IMR-90 (cell line): ENCODE measurements at regions not wholly inside any gene's neighbourhood (a gene's known extent, or its start where the extent isn't known, plus 50 kb on each side); places are given as distances from the start of the nearest gene placed in this dataset.

Experiments
- ATAC-seq: fragments of 200-7000 bp; cut with Tn5 transposase; 2 replicates; pipeline ENCODE4 v1.9.1; 2020; ENCODE audit warnings: low read depth, mild to moderate bottlenecking, moderate library complexity
- BruUV-seq: library from RNA; stranded (reverse); fragments of 400-500 nt; replicated peaks from 2 replicates; lab custom pipeline; 2021; lab: Mats Ljungman, UMichigan
- CTCF ChIA-PET: fragments of 300-600 bp; formaldehyde crosslinking; extraction: SDS; loops from one replicate; lab custom pipeline; 2021; ENCODE audit warnings: antibody characterized with exemption; lab: Yijun Ruan, JAX
- POLR2A ChIA-PET: fragments of 300-600 bp; sonication (Branson Sonifier 250); formaldehyde crosslinking; loops from one replicate; lab custom pipeline; 2022; ENCODE audit warnings: antibody characterized with exemption; ENCODE audit not compliant: unreplicated experiment; lab: Charles Lee
- DNase-seq: peaks from one replicate; pipeline ENCODE4 v3.0.0; 2013
- H2AFZ ChIP-seq: replicated peaks from 2 replicates; pipeline ENCODE3; 2013; ENCODE audit warnings: low read length, mild to moderate bottlenecking; ENCODE audit not compliant: poor library complexity
- H2AK5ac ChIP-seq: 2 replicates; pipeline ENCODE4 v1.6.1; 2013; ENCODE audit warnings: low read depth, low read length, inconsistent platforms
- H2AK9ac ChIP-seq: replicated peaks from 2 replicates; pipeline ENCODE3; 2013; ENCODE audit warnings: mild to moderate bottlenecking, low read depth, low read length, moderate library complexity; ENCODE audit not compliant: poor library complexity
- H2BK120ac ChIP-seq: 2 replicates; pipeline ENCODE4 v1.6.1; 2013; ENCODE audit warnings: low read depth, low read length, inconsistent platforms
- H2BK15ac ChIP-seq: 3 replicates; pipeline ENCODE4 v1.6.1; 2013; ENCODE audit warnings: low read depth, low read length, inconsistent platforms
- H2BK20ac ChIP-seq: 2 replicates; pipeline ENCODE4 v1.6.1; 2013; ENCODE audit warnings: low read depth, mild to moderate bottlenecking, inconsistent platforms, low read length, moderate library complexity
- H2BK5ac ChIP-seq: 2 replicates; pipeline ENCODE4 v1.6.1; 2013; ENCODE audit warnings: mild to moderate bottlenecking, low read depth, low read length, inconsistent platforms; ENCODE audit not compliant: poor library complexity, severe bottlenecking
- H3K14ac ChIP-seq: replicated peaks from 2 replicates; pipeline ENCODE4 v1.6.1; 2013; ENCODE audit warnings: low read depth, low read length, inconsistent platforms
- H3K18ac ChIP-seq: 2 replicates; pipeline ENCODE4 v1.6.1; 2013; ENCODE audit warnings: low read depth, low read length, control low read depth
- H3K23ac ChIP-seq: 2 replicates; pipeline ENCODE4 v1.6.1; 2013; ENCODE audit warnings: low read depth, low read length, inconsistent platforms
- H3K27ac ChIP-seq: 2 replicates; pipeline ENCODE4 v1.5.1; 2013; ENCODE audit warnings: mild to moderate bottlenecking, control low read depth, low read length; ENCODE audit not compliant: insufficient read depth
- H3K27me3 ChIP-seq: 2 replicates; pipeline ENCODE4 v1.6.1; 2013; ENCODE audit warnings: low read length; ENCODE audit not compliant: control insufficient read depth, insufficient read depth
- H3K36me3 ChIP-seq: 2 replicates; pipeline ENCODE4 v1.6.1; 2013; ENCODE audit warnings: low read length, mixed read lengths; ENCODE audit not compliant: control insufficient read depth, insufficient read depth
- H3K4ac ChIP-seq: 2 replicates; pipeline ENCODE4 v1.6.1; 2013; ENCODE audit warnings: low read depth, low read length, inconsistent platforms
- H3K4me1 ChIP-seq: 2 replicates; pipeline ENCODE4 v1.6.1; 2013; ENCODE audit warnings: low read length, mixed read lengths; ENCODE audit not compliant: control insufficient read depth, insufficient read depth
- H3K4me2 ChIP-seq: 2 replicates; pipeline ENCODE4 v1.6.1; 2013; ENCODE audit warnings: low read depth, mild to moderate bottlenecking, control low read depth, low read length, moderate library complexity
- H3K4me3 ChIP-seq: 2 replicates; pipeline ENCODE4 v1.5.1; 2013; ENCODE audit warnings: low read depth, mild to moderate bottlenecking, control low read depth, low read length, moderate library complexity; ENCODE audit not compliant: insufficient read depth
- H3K56ac ChIP-seq: 2 replicates; pipeline ENCODE4 v1.6.1; 2013; ENCODE audit warnings: low read length, inconsistent platforms; ENCODE audit not compliant: insufficient read depth; ENCODE audit errors: extremely low read depth
- H3K79me1 ChIP-seq, 2 experiments: 2 replicates each; pipeline ENCODE4 v1.6.1; 2013; ENCODE audit warnings: low read length in 2 of 2, inconsistent platforms in 1 of 2, low read depth in 1 of 2
- H3K9ac ChIP-seq: 2 replicates; pipeline ENCODE4 v1.6.1; 2013; ENCODE audit warnings: low read depth, low read length, control low read depth
- H3K9me1 ChIP-seq: 2 replicates; pipeline ENCODE4 v1.6.1; 2013; ENCODE audit warnings: low read length, inconsistent platforms; ENCODE audit not compliant: insufficient read depth
- H3K9me3 ChIP-seq: 2 replicates; pipeline ENCODE4 v1.6.1; 2013; ENCODE audit warnings: low read length; ENCODE audit not compliant: control insufficient read depth, insufficient read depth
- H4K20me1 ChIP-seq: 2 replicates; pipeline ENCODE4 v1.6.1; 2013; ENCODE audit warnings: low read length, inconsistent platforms; ENCODE audit not compliant: insufficient read depth
- H4K5ac ChIP-seq: 2 replicates; pipeline ENCODE4 v1.6.1; 2013; ENCODE audit warnings: mild to moderate bottlenecking, low read depth, low read length, control low read depth
- H4K8ac ChIP-seq, 2 experiments: 2 replicates each; pipeline ENCODE4 v1.6.1; 2013; ENCODE audit warnings: low read depth in 2 of 2, low read length in 2 of 2, control low read depth in 1 of 2, inconsistent platforms in 1 of 2
- H4K91ac ChIP-seq: 2 replicates; pipeline ENCODE4 v1.6.1; 2013; ENCODE audit warnings: low read depth, low read length, inconsistent platforms; ENCODE audit not compliant: insufficient read depth
- BHLHE40 ChIP-seq: fragments of 150-350 bp; IDR thresholded peaks from 2 replicates; pipeline ENCODE4 v1.6.1; 2016; ENCODE audit warnings: mild to moderate bottlenecking, low read depth, low read length
- CEBPB ChIP-seq: IDR thresholded peaks from 2 replicates; pipeline ENCODE4 v1.6.1; 2012; ENCODE audit warnings: low read depth, low read length, improper control_type of control experiment
- CHD1 ChIP-seq: IDR thresholded peaks from 2 replicates; pipeline ENCODE4 v1.6.1; 2012; ENCODE audit warnings: low read depth, low read length, improper control_type of control experiment
- CTCF ChIP-seq: conservative IDR thresholded peaks from 2 replicates; pipeline ENCODE4 v1.5.1; 2012; ENCODE audit warnings: mild to moderate bottlenecking, low read depth, low read length, improper control_type of control experiment
- ELK1 ChIP-seq: fragments of 150-350 bp; IDR thresholded peaks from 2 replicates; pipeline ENCODE4 v1.6.1; 2016; ENCODE audit warnings: low read depth, mild to moderate bottlenecking, low read length, moderate library complexity, borderline replicate concordance
- FOS ChIP-seq: fragments of 150-350 bp; IDR thresholded peaks from 2 replicates; pipeline ENCODE4 v1.6.1; 2016; ENCODE audit warnings: low read depth, low read length
- MAFK ChIP-seq: IDR thresholded peaks from 2 replicates; pipeline ENCODE4 v1.6.1; 2012; ENCODE audit warnings: low read depth, low read length, improper control_type of control experiment
- MAZ ChIP-seq: IDR thresholded peaks from 2 replicates; pipeline ENCODE4 v1.6.1; 2012; ENCODE audit warnings: low read depth, mild to moderate bottlenecking, low read length, improper control_type of control experiment, moderate library complexity, borderline replicate concordance
- MXI1 ChIP-seq: IDR thresholded peaks from 2 replicates; pipeline ENCODE4 v1.6.1; 2012; ENCODE audit warnings: low read depth, mild to moderate bottlenecking, low read length, moderate library complexity, borderline replicate concordance
- NFE2L2 ChIP-seq: fragments of 150-350 bp; IDR thresholded peaks from 2 replicates; pipeline ENCODE4 v1.6.1; 2016; ENCODE audit warnings: low read depth, mild to moderate bottlenecking, low read length
- POLR2A ChIP-seq: IDR thresholded peaks from 2 replicates; pipeline ENCODE4 v1.6.1; 2012; ENCODE audit warnings: mild to moderate bottlenecking, low read depth, low read length
- RAD21 ChIP-seq: IDR thresholded peaks from 2 replicates; pipeline ENCODE4 v1.6.1; 2012; ENCODE audit warnings: low read length, improper control_type of control experiment
- RCOR1 ChIP-seq: IDR thresholded peaks from 2 replicates; pipeline ENCODE4 v1.6.1; 2012; ENCODE audit warnings: mild to moderate bottlenecking, low read length, improper control_type of control experiment; ENCODE audit not compliant: insufficient replicate concordance
- RFX5 ChIP-seq: IDR thresholded peaks from 2 replicates; pipeline ENCODE4 v1.8.0; 2012; ENCODE audit warnings: low read depth, mild to moderate bottlenecking, low read length, moderate library complexity
- SMC3 ChIP-seq: fragments of 150-350 bp; IDR thresholded peaks from 2 replicates; pipeline ENCODE4 v1.6.1; 2016; ENCODE audit warnings: low read depth, mild to moderate bottlenecking, antibody characterized with exemption, low read length, moderate library complexity
- USF2 ChIP-seq: fragments of 150-350 bp; IDR thresholded peaks from 2 replicates; pipeline ENCODE4 v1.6.1; 2017; ENCODE audit warnings: mild to moderate bottlenecking, antibody characterized with exemption, low read length, low read depth
- WGBS, 2 experiments: methylation state at CpG; one replicate each; pipeline versions ENCODE4 v1.1.5 to v1.1.7; 2013; ENCODE audit warnings: missing lambda C conversion rate in 2 of 2; ENCODE audit not compliant: insufficient read length in 1 of 2; ENCODE audit errors: extremely low coverage in 2 of 2; 5-methylcytosine and 5-hydroxymethylcytosine counted together
- dilution Hi-C: fragments of 300-500 bp; cut with HindIII; formaldehyde crosslinking; loops from one replicate; pipeline ENCODE4 v1.14.3; 2018; ENCODE audit warnings: low sequenced_read_pairs; ENCODE audit not compliant: unreplicated experiment
- in situ Hi-C: fragments of 300-500 bp; cut with MboI; formaldehyde crosslinking; loops from 3 replicates; pipeline ENCODE4 v1.14.3; 2019; ENCODE audit warnings: low sequenced_read_pairs, inconsistent platforms, mixed read lengths
- intact Hi-C: fragments of 100-400 bp; cut with micrococcal nuclease; formaldehyde crosslinking; loops from 2 replicates; pipeline ENCODE4 v1.10.0; 2022

- Histone ChIP-seq H2AK5ac (no peak overlapping the region), H4K91ac (no peak overlapping the region), H3K9me3 (no peaks in the 10 kb centered on the region), H3K4me2 (no peak overlapping the region), H3K18ac (no peak overlapping the region), H3K27ac (no peak overlapping the region), H4K5ac (no peak overlapping the region), H3K4me3 (no peak overlapping the region), H3K36me3 (no peaks in the 10 kb centered on the region), H3K14ac (no peak overlapping the region), H3K9ac (no peak overlapping the region), H2BK120ac (no peak overlapping the region), H3K9me1 (peaks cover 5% of the 10 kb centered on the region), H3K56ac (no peak overlapping the region), H2BK15ac (no peak overlapping the region), H2AK9ac (no peak overlapping the region), H2AFZ (no peak overlapping the region), H2BK5ac (no peak overlapping the region), H2BK20ac (no peak overlapping the region), H3K4ac (no peak overlapping the region), H4K8ac (no peak overlapping the region), H3K4me1 (no peaks in the 10 kb centered on the region; the same call in 1 of the 2 replicates), H3K27me3 (peaks cover 4% of the 10 kb centered on the region), H3K79me1 (no peaks in the 10 kb centered on the region), H3K23ac (no peak overlapping the region), H4K20me1 (0 out of 2 replicates have a peak, but pooled peaks cover 4% of the 10 kb centered on the region)
- dilution Hi-C loops: no loop called here
- ATAC-seq (no peak), DNase-seq (no peak)
- no TSS peak for BruUV-seq
- intact Hi-C loops: no loop called here
- in situ Hi-C loops: no loop called here
- POLR2A ChIA-PET: no interaction called here
- CTCF ChIA-PET: no interaction called here
- TF ChIP-seq ELK1 (no peak), USF2 (no peak), CEBPB (no peak), NFE2L2 (no peak), CTCF (no peak), RCOR1 (no peak), CHD1 (no peak), POLR2A (no peak), BHLHE40 (no peak), RFX5 (no peak), FOS (no peak), MAFK (no peak), MXI1 (no peak), SMC3 (no peak), RAD21 (no peak), MAZ (no peak)
- 90% methylated on average over 15 of the region's 33 CpGs; no CpG with 5 or more reads in 1 of the 2 experiments for WGBS, 2 experiments
These were observed 196.0 kb downstream of the DACT1 start for GRCh38 chr14:58833634-58834378.
